ENCODE measurements at regions not wholly inside any gene's neighbourhood (a gene's known extent, or its start where the extent isn't known, plus 50 kb on each side); places are given as distances from the start of the nearest gene placed in this dataset.
"Not testable (repeated sequence)": the region's sequence is repeated elsewhere in the genome, so short reads cannot be mapped to it uniquely, and the experiment has no call there.

DNA sequence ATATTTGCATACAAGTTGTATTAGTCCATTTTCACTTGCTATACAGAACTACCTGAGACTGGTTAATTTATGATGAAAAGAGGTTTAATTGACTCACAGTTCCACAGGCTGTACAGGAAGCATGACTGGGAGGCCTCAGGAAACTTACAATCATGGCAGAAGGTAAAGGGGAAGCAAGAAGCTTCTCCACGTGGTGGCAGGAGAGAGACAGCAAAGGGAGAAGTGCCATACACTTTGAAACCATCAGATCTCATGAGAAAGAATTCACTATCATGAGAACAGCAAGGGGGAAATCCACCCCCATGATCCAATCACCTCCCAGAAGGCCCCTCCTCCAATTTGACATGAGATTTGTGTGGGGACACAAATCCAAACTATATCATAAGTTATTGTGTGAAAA, 506.7 kb upstream of the DPH6 start:
- H3K4me3 ChIP-seq (ENCODE audit: low read depth, low read length) = not testable (repeated sequence)
- TF ChIP-seq, protein P1, sequence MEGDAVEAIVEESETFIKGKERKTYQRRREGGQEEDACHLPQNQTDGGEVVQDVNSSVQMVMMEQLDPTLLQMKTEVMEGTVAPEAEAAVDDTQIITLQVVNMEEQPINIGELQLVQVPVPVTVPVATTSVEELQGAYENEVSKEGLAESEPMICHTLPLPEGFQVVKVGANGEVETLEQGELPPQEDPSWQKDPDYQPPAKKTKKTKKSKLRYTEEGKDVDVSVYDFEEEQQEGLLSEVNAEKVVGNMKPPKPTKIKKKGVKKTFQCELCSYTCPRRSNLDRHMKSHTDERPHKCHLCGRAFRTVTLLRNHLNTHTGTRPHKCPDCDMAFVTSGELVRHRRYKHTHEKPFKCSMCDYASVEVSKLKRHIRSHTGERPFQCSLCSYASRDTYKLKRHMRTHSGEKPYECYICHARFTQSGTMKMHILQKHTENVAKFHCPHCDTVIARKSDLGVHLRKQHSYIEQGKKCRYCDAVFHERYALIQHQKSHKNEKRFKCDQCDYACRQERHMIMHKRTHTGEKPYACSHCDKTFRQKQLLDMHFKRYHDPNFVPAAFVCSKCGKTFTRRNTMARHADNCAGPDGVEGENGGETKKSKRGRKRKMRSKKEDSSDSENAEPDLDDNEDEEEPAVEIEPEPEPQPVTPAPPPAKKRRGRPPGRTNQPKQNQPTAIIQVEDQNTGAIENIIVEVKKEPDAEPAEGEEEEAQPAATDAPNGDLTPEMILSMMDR (IDR thresholded peaks at IDR 0.05; ENCODE audit: low read depth, low read length) = 0 out of 2 replicates have a peak, but pooled peaks have one; percentile 7

DNA sequence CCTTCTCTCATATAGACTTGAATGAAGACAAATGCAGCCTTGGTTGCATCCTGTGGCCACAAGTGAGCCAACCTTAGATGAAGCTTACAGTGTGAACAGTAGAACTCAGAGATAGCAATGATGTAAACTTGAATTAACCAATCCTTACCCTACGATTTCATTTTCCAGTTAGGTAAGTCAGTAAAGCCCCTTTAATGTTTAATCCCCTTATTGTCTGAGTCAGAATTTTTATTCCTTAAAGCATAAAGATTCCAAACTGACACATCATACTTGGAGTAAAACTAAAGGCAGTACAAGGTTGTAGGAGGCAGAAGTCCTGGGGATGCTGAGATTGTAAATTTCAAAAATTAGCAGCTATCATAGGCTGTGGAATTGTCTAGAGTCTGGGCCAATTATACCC, 507.8 kb upstream of the DPH6 start:
- no peak overlapping the region for H3K4me3 ChIP-seq (ENCODE audit: low read depth, low read length)
- TF ChIP-seq, protein P1 (IDR thresholded peaks at IDR 0.05; ENCODE audit: low read depth, low read length) = no peak

DNA sequence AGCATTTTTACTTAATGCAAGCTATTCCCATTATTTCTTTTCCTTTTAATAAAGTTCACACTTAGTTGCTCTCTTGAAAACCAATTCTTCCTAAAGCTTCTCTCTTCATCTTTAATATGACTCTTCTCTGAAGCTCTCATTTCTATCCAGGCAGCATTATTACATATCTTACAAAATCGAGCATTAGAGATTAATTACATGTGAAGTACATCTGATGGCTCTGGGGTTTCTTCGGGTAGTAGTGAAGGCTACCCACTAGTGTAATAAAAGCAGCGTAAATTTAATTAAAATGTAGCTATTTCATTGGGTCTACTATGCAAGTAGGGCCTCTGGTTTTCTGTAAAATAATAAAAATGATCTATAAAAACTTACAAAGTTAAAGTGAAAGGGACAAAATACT, 513.6 kb upstream of the DPH6 start:
- no peak overlapping the region for H3K4me3 ChIP-seq (ENCODE audit: low read depth, low read length)
- TF ChIP-seq, protein P1 (IDR thresholded peaks at IDR 0.05; ENCODE audit: low read depth, low read length) = no peak

DNA sequence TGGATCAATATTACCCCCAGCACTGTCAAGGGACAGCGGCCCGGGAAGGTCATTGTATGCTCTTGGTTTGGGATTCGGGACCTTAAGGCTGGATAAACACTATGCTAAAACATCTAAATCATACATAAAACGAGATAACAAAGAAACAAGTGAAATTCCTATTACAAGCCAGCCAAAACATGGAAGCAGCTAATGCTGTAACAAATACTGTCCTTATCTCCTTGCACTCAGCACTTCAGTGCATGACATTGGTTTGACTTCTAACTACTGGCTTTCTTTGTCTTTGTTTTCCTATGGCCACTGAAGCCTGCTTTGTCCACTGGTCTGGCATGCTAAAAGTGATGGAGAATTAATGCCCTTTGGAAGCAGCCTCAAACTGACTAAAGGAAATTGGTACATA, 516.4 kb upstream of the DPH6 start:
- H3K4me3 ChIP-seq (ENCODE audit: low read depth, low read length) = no peak overlapping the region
- TF ChIP-seq, protein P1 (IDR thresholded peaks at IDR 0.05; ENCODE audit: low read depth, low read length) = no peak

DNA sequence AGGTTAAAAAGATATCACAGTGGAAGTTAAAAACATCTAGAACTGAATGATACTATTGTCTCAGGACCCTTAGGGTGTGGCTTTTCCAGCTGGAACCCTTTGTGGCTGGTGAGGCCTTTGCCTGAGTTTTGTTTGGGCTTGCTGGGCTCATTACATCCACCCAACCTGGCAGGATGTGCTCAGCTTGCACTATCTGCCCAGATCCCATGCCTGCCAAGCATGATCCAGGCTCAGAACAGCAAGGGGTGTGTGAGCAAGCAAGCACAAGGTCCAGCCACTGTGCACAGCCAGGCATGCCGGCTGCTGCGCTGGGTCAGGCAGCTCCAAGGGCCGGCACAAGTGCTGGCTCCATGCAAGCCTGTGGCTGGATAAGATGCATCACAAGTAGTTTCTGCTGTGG, 512.7 kb upstream of the CDIN1 start:
- no peak overlapping the region for H3K4me3 ChIP-seq (ENCODE audit: low read depth, low read length)
- TF ChIP-seq, protein P1 (IDR thresholded peaks at IDR 0.05; ENCODE audit: low read depth, low read length) = no peak

DNA sequence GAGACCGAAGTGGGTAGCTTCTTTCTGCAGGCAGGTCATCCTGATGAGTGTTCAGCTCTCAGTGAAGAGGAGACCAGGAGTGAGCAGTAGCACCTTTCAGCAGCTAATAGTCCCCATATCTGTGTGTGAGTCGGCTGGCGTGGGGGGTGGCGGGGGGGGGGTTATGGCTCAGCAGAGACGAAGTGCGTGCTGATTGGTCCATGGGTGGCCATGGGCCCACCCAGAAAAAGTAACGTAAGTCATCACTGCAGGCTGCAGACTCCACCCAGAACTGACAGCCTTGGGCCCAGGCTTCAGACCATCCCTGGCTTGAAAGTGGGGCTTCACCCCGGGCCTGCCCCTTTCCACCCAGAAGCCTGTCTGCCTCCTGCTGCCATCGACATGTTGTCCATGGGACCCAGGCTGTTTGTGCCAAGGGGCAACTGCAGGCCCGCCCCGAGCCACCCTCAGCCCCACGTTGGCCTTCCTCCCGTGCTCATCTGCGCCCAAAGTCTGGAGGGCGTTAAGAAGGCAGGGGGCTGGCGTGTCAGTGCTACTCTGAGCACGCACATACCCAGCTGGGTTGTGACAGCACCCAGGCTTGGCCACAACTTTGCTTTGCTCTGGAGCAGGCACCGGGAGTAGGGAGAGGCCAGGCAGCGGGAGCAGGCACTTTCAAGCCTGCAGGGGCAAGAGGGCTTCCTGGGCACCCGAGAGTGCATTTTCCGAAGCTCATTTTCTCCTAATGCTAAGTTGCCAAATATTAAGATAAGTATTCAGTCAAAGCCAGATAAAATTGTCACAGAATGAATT, 511.7 kb upstream of the CDIN1 start:
- TF ChIP-seq, protein P1 (IDR thresholded peaks at IDR 0.05; ENCODE audit: low read depth, low read length) = no peak
- H3K4me3 ChIP-seq (ENCODE audit: low read depth, low read length) = no peak overlapping the region

DNA sequence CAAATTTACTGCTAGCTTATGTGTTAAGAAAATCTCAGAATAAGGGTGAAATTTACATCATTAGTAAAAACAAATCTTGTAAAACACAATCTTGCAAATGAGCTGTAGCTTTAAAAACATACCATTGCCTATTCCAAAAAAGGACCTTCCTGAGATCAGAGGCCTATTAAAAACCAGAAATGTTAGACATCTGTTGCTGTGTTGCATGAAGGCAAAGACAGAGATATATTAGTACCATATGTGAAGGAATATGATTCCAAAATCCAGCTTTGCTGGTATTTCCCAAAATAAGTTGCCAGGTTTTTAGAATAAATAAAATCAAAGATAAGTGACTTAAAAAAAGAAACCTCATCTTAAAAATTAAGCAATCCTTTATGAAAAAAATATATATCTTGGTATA, 504.1 kb upstream of the CDIN1 start:
- H3K4me3 ChIP-seq (ENCODE audit: low read depth, low read length) = no peak overlapping the region
- TF ChIP-seq, protein P1 (IDR thresholded peaks at IDR 0.05; ENCODE audit: low read depth, low read length) = no peak

Data from WI38 (cell line).